ENCODE measurements at regions not wholly inside any gene's neighbourhood (a gene's known extent, or its start where the extent isn't known, plus 50 kb on each side); places are given as distances from the start of the nearest gene placed in this dataset.

GRCh38 chr14:101511199-101511598, 50.1 kb upstream of the DIO3 start:
- TF ChIP-seq, protein P1, sequence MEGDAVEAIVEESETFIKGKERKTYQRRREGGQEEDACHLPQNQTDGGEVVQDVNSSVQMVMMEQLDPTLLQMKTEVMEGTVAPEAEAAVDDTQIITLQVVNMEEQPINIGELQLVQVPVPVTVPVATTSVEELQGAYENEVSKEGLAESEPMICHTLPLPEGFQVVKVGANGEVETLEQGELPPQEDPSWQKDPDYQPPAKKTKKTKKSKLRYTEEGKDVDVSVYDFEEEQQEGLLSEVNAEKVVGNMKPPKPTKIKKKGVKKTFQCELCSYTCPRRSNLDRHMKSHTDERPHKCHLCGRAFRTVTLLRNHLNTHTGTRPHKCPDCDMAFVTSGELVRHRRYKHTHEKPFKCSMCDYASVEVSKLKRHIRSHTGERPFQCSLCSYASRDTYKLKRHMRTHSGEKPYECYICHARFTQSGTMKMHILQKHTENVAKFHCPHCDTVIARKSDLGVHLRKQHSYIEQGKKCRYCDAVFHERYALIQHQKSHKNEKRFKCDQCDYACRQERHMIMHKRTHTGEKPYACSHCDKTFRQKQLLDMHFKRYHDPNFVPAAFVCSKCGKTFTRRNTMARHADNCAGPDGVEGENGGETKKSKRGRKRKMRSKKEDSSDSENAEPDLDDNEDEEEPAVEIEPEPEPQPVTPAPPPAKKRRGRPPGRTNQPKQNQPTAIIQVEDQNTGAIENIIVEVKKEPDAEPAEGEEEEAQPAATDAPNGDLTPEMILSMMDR (conservative IDR thresholded peaks at IDR 0.05), result no peak
- TF ChIP-seq ZFX (IDR thresholded peaks at IDR 0.05), result no peak
